GM11168 (cell line): ENCODE measurements at regions not wholly inside any gene's neighbourhood (a gene's known extent, or its start where the extent isn't known, plus 50 kb on each side); places are given as distances from the start of the nearest gene placed in this dataset.
"Not testable (repeated sequence)": the region's sequence is repeated elsewhere in the genome, so short reads cannot be mapped to it uniquely, and the experiment has no call there.

ENCODE experiments used
- in situ Hi-C: fragments of 300-500 bp; cut with MboI; formaldehyde crosslinking; loops from one replicate; pipeline ENCODE4 v1.12.0; 2022; ENCODE audit warnings: low sequenced_read_pairs; ENCODE audit not compliant: unreplicated experiment

- in situ Hi-C loops = loop anchor here (10.0 kb wide), 1 partner anchor 471 kb away; no protein-coding TSS in a partner anchor
Observed at GRCh38 chr1:199245946-199246345, 607.1 kb downstream of the PTPRC start.

DNA sequence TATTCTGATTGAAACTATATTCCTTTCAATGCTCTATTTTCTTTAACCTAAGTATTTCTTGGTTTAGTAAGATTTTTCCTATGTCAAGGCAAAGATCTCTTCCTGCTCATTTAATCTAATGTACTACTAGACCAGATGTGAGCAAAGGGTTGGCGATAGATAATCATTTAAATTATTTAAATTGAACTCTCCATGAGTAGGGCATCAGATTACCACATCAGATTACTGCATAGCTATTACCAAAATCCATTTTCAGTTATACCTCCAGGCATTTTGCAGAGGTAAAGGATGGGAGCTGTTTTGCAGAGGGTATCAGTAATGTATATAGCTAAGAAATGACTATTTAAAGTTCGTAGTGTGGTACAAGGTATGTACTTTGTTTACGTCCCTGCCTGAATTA is 607.9 kb downstream of the PTPRC start:
- in situ Hi-C loops = loop anchor here (10.0 kb wide), 1 partner anchor 472 kb away; no protein-coding TSS in a partner anchor

- in situ Hi-C loops = loop anchor here (10.0 kb wide), 1 partner anchor 473 kb away; no protein-coding TSS in a partner anchor
Observed at GRCh38 chr1:199247891-199248290, 609.1 kb downstream of the PTPRC start.

DNA sequence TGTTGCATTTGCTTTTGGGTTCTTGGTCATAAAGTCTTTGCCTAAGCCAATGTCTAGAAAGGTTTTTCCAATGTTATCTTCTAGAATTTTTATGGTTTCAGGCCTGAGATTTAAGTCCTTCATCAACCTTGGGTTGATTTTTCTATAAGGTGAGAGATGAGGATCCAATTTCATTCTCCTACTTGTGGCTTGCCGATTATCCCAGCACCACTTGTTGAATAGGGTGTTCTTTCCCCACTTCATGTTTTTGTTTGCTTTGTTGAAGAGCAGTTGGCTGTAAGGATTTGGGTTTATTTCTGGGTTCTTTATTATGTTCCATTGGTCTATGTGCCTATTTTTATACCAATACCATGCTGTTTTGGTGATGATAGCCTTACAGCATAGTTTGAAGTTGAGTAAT is 615.2 kb downstream of the PTPRC start:
- in situ Hi-C loops = not testable (repeated sequence)

GRCh38 chr1:199261328-199261727 is 622.5 kb downstream of the PTPRC start:
- in situ Hi-C loops = no loop called here

- in situ Hi-C loops = no loop called here
Observed at GRCh38 chr1:199264283-199264682, 625.4 kb downstream of the PTPRC start.

DNA sequence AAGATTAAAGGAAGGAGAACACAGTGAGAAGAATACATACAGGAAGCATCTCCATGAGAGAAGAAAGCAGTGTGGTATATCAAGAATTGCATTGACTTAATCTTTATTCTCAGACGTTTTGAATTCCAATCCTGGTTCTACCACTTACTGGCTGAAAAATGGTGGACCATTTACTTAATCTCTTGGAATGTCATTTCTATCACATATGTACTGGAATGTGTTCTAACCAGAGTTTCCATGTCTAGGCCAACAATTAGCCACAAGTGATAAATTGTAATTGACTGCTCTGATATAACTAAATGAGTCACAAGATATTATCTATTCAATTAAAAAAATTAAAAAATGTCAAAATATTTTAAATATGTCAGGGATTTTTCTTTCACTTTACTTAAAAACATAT is 626.1 kb downstream of the PTPRC start:
- in situ Hi-C loops = no loop called here

DNA sequence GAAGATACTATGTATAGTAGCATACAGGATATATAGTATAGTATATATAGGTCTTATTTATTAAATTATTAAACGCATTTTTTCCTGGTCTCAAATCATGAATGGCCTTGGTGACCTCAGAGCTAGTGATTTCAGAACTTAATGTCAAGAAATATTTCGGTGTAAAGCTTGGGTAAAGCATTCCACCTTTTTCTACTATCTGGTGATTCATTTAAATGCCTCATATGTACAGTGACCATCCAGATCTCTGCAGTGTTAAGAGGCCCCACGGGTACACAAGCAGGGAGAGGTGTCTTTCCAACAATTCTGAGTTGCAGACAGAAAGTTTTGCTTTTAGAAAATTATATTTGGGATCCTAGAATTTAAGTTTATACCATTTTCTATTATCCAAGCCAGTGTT is 626.5 kb downstream of the PTPRC start:
- in situ Hi-C loops = no loop called here

DNA sequence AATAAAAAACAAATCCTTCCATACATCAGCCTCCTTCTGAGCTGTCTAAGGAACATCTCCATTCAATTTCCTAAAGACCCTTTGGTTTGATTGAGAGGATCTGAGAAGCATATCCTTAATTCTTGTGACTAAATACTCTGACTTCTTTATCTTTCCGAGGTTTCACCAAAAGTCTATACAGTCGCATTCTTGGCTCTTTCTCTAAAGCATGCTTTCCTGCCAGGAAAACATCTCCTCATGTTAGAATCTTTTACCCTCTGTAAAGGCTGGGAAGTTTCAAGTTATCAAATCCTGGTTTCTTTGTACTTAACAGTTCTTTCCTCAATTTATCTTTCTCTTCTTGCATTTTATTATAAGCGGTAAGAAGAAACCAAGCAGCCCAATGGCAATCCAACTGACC is 630.4 kb downstream of the PTPRC start:
- in situ Hi-C loops = no loop called here

DNA sequence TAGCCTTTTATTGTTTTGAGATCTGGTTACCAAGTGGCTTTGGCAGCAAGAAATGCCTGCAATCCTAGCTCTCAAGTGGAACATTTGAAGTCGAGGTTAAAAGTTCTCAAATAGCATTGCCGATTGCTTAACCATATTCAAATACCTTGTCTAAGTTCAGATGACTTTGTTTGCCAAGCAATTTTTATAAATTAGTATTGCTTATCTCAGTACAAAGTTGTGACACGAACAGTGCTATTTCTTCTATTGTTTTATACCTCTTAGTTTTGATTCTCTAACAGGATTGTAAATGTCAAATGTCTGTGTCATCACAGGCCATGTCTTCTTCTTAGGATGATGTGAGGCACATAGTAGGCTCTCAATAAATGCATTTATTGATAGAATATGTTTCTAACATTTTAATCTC is 633.3 kb downstream of the PTPRC start:
- in situ Hi-C loops = no loop called here

- in situ Hi-C loops = no loop called here
Observed at GRCh38 chr1:199272628-199273086, 633.8 kb downstream of the PTPRC start.

DNA sequence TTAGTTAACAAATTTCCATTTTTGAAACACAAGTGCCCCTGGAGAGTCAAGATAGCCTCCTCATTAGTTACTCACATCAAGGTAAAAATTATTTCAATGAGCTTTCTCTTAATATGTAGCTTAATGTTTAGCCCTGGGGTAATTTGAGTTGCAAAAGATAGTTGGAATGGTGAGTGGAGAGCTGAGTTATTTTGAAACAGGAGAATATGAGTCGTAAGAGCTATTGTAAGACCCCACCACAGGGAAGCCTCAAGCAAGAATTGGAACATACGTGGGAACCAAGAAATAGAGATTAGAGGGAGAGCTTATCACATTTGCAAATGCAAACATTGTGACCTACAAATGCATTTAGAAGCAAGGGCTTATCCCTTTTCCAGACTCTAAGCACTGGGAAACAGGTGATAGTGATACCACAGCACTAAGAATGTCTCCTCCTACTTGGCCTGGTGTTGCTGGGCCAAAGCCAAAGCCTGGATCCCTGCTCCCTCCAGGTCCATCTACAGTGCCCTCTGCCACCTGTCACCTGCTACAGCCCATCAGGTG is 635.1 kb downstream of the PTPRC start:
- in situ Hi-C loops = no loop called here

GRCh38 chr1:199279067-199279466 is 640.2 kb downstream of the PTPRC start:
- in situ Hi-C loops = no loop called here

GRCh38 chr1:199279872-199280645 is 641.2 kb downstream of the PTPRC start:
- in situ Hi-C loops = no loop called here

- in situ Hi-C loops = no loop called here
Observed at GRCh38 chr1:199282751-199283305, 644.0 kb downstream of the PTPRC start.

DNA sequence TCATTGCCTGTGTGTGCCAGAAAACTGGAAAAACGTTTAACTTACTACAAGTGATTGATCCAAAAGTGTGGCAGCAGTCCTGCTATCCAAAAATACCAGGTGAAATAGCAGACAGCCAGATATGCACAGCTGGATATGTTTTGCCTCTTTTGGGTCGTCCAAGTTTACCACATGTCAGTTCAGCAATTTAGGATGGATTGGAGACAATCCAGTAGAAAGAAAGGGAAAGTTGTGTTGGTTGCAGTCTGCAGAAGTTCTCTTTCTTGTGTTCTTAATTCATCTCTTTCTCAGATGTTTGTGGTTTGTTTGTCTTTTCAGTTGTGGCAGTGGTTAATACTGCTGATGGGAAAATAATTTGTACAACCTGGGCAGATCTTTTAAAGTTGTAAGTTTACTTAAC is 645.0 kb downstream of the PTPRC start:
- in situ Hi-C loops = no loop called here

DNA sequence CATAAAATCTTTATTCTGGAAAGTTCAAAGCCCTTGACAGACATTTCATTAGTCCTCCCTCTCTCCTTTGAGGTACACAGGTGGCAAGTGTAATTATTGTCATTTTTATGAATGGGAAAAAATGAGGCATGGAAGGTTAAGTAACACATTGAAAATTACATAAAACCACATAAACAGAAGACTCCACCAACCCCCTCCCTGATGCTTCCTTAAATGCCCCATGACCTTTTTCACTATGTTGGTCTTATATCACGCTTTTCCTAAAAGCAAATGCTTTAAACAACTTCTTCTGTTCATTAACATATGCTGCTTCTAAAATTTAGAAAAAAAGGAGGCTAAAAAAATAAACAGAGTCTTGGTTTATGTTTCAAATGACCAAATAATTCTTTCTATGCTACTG is 648.4 kb downstream of the PTPRC start:
- in situ Hi-C loops = no loop called here

GRCh38 chr1:199287647-199288046 is 648.8 kb downstream of the PTPRC start:
- in situ Hi-C loops = no loop called here

GRCh38 chr1:199290186-199290585 is 651.3 kb downstream of the PTPRC start:
- in situ Hi-C loops = no loop called here

- in situ Hi-C loops = no loop called here
Observed at GRCh38 chr1:199291022-199291740, 652.3 kb downstream of the PTPRC start.

DNA sequence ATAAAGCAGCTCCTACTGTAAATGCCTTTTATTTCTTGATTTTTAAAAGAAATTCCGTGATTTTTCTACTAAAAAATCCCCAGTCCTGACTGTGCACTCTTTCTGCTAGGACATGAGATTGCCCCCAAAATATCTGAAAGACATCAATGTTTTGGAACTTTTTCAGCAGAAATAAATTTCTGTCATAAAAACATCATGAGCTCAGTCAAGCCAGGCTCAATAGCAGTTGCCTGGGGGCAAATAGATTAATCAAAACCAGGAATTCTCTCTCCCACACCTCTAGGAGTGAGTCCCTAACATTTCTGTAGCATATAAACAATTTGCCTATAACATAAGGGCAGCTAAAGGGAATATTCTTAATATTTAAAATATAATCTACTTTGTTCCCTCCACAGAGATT is 654.1 kb downstream of the PTPRC start:
- in situ Hi-C loops = no loop called here
